Fibroblast of lung (primary cell): ENCODE measurements at regions not wholly inside any gene's neighbourhood (a gene's known extent, or its start where the extent isn't known, plus 50 kb on each side); places are given as distances from the start of the nearest gene placed in this dataset.

Source experiments
- CTCF ChIP-seq, 2 donors: IDR thresholded peaks in 1 of 2; conservative IDR thresholded peaks in 1 of 2; 1 replicate in 1 of 2; 2 replicates in 1 of 2; pipeline ENCODE4 v1.5.1; 2011 to 2012; ENCODE audit warnings: low read length in 2 of 2, control low read depth in 1 of 2, inconsistent platforms in 1 of 2, low read depth in 1 of 2, mild to moderate bottlenecking in 1 of 2
- EZH2 ChIP-seq: IDR thresholded peaks from 2 replicates; pipeline ENCODE4 v1.5.1; 2012; ENCODE audit warnings: low read length, control low read depth, mild to moderate bottlenecking; ENCODE audit errors: missing control alignments

GRCh38 chr9:34907044-34907443, 51.0 kb upstream of the PHF24 start:
- no peak for TF ChIP-seq EZH2
- no peak for TF ChIP-seq CTCF (conservative IDR thresholded peaks at IDR 0.05 in 1 of 2, IDR thresholded peaks at IDR 0.05 in 1 of 2; ENCODE audit: low read depth in 1 of 2, low read length in 2 of 2)
